GM23338 (cell line): ENCODE measurements at regions not wholly inside any gene's neighbourhood (a gene's known extent, or its start where the extent isn't known, plus 50 kb on each side); places are given as distances from the start of the nearest gene placed in this dataset.

Source experiments
- ATAC-seq: fragments of 200-7000 bp; cut with Tn5 transposase; 3 replicates; pipeline ENCODE4 v1.9.1; 2020
- DNase-seq: peaks from one replicate; pipeline ENCODE4 v3.0.0-alpha.2; 2015; ENCODE audit warnings: low spot score
- H2AFZ ChIP-seq: fragments of 200-600 bp; sonication (generic); 2 replicates; pipeline ENCODE4 v1.8.0; 2016; ENCODE audit warnings: antibody characterized with exemption, mild to moderate bottlenecking, moderate library complexity
- H3F3A ChIP-seq: fragments of 200-600 bp; sonication (generic); replicated peaks from 2 replicates; pipeline ENCODE4 v1.8.0; 2017; ENCODE audit warnings: antibody characterized with exemption, mixed run types, low read depth
- H3K27ac ChIP-seq: fragments of 200-600 bp; sonication (generic); 2 replicates; pipeline ENCODE4 v1.6.1; 2016; ENCODE audit warnings: low read depth
- H3K27me3 ChIP-seq: fragments of 200-600 bp; sonication (generic); 2 replicates; pipeline ENCODE4 v1.8.0; 2016; ENCODE audit warnings: mild to moderate bottlenecking, mixed run types, moderate library complexity; ENCODE audit not compliant: insufficient read depth
- H3K36me3 ChIP-seq: fragments of 200-600 bp; sonication (generic); 2 replicates; pipeline ENCODE4 v1.8.0; 2016; ENCODE audit warnings: mild to moderate bottlenecking; ENCODE audit not compliant: insufficient read depth
- H3K4me1 ChIP-seq: fragments of 200-600 bp; sonication (generic); 2 replicates; pipeline ENCODE4 v1.8.0; 2016; ENCODE audit warnings: mild to moderate bottlenecking, moderate library complexity; ENCODE audit not compliant: insufficient read depth
- H3K4me2 ChIP-seq: fragments of 200-600 bp; sonication (generic); 2 replicates; pipeline ENCODE4 v1.7.1; 2017; ENCODE audit warnings: mixed run types
- H3K4me3 ChIP-seq: fragments of 200-600 bp; sonication (generic); 2 replicates; pipeline ENCODE4 v1.6.1; 2016; ENCODE audit warnings: mixed run types
- H3K79me2 ChIP-seq: fragments of 200-600 bp; sonication (generic); replicated peaks from 2 replicates; pipeline ENCODE4 v1.8.0; 2017; ENCODE audit warnings: mild to moderate bottlenecking; ENCODE audit not compliant: insufficient read depth
- H3K9me2 ChIP-seq: fragments of 200-600 bp; sonication (generic); 2 replicates; pipeline ENCODE4 v1.8.0; 2017; ENCODE audit not compliant: insufficient read depth
- H4K20me1 ChIP-seq: fragments of 200-600 bp; sonication (generic); replicated peaks from 2 replicates; pipeline ENCODE4 v1.8.0; 2017; ENCODE audit warnings: mild to moderate bottlenecking; ENCODE audit not compliant: insufficient read depth
- H3K27ac Mint-ChIP-seq: 2 replicates; pipeline ENCODE4 v1.8.0; 2020; ENCODE audit warnings: inconsistent platforms, mild to moderate bottlenecking, moderate library complexity, mixed read lengths
- H3K27me3 Mint-ChIP-seq: 3 replicates; pipeline ENCODE4 v1.8.0; 2022; ENCODE audit warnings: low read depth, mild to moderate bottlenecking, moderate library complexity, mixed read lengths, inconsistent platforms; ENCODE audit not compliant: insufficient read depth, poor library complexity
- H3K36me3 Mint-ChIP-seq: 3 replicates; pipeline ENCODE4 v1.8.0; 2021; ENCODE audit warnings: low read depth, mild to moderate bottlenecking, inconsistent platforms, moderate library complexity, mixed read lengths
- H3K4me1 Mint-ChIP-seq: 3 replicates; pipeline ENCODE4 v1.8.0; 2020; ENCODE audit warnings: mild to moderate bottlenecking, inconsistent platforms, mixed read lengths
- H3K4me3 Mint-ChIP-seq: 3 replicates; pipeline ENCODE4 v1.8.0; 2021; ENCODE audit warnings: moderate library complexity, mild to moderate bottlenecking, inconsistent platforms, mixed read lengths
- H3K9me3 Mint-ChIP-seq: 3 replicates; pipeline ENCODE4 v1.8.0; 2020; ENCODE audit warnings: moderate library complexity, mild to moderate bottlenecking, inconsistent platforms, mixed read lengths
- CTCF ChIP-seq, 2 experiments: fragments of 200-600 bp in 1 of 2; sonication (generic) in 1 of 2; conservative IDR thresholded peaks; 2 replicates each; pipeline versions ENCODE4 v1.5.1 to v1.6.1; 2016 to 2017; ENCODE audit warnings: antibody characterized with exemption in 2 of 2, low read depth in 2 of 2, mild to moderate bottlenecking in 2 of 2, moderate library complexity in 1 of 2
- EZH2 ChIP-seq: fragments of 200-600 bp; sonication (generic); IDR thresholded peaks from one replicate; pipeline ENCODE4 v1.8.0; 2017; ENCODE audit warnings: antibody characterized with exemption, mild to moderate bottlenecking, low read depth; ENCODE audit not compliant: unreplicated experiment
- EZH2phosphoT487 ChIP-seq: fragments of 200-600 bp; sonication (generic); IDR thresholded peaks from one replicate; pipeline ENCODE4 v1.8.1; 2018; ENCODE audit warnings: antibody characterized with exemption; ENCODE audit not compliant: unreplicated experiment
- NANOG ChIP-seq: IDR thresholded peaks from 2 replicates; pipeline ENCODE4 v1.6.1; 2016; ENCODE audit warnings: antibody characterized with exemption, borderline replicate concordance
- POLR2AphosphoS5 ChIP-seq: IDR thresholded peaks from 2 replicates; pipeline ENCODE4 v1.6.1; 2016; ENCODE audit warnings: antibody characterized with exemption, low read depth
- STAT1 ChIP-seq: IDR thresholded peaks from one replicate; pipeline ENCODE4 v1.6.1; 2016; ENCODE audit warnings: antibody characterized with exemption; ENCODE audit not compliant: unreplicated experiment
- ZNF114 ChIP-seq: fragments of 250-450 bp; sonication (Bioruptor Pico); IDR thresholded peaks from 2 replicates; pipeline ENCODE4 v1.5.0; 2020; ENCODE audit warnings: mild to moderate bottlenecking, moderate library complexity
- ZNF331 ChIP-seq: fragments of 250-450 bp; sonication (Bioruptor Pico); IDR thresholded peaks from 2 replicates; pipeline ENCODE4 v1.5.0; 2020; ENCODE audit warnings: low read depth, mild to moderate bottlenecking, moderate library complexity
- ZNF462 ChIP-seq: fragments of 250-450 bp; sonication (Bioruptor Pico); IDR thresholded peaks from 2 replicates; pipeline ENCODE4 v1.5.0; 2020; ENCODE audit warnings: mild to moderate bottlenecking, moderate library complexity
- TF ChIP-seq, protein P1 (sequence below): IDR thresholded peaks from 2 replicates; pipeline ENCODE4 v1.6.1; 2016; ENCODE audit warnings: antibody characterized with exemption
- TF ChIP-seq, protein P2 (sequence below): IDR thresholded peaks from one replicate; pipeline ENCODE4 v1.6.1; 2018; ENCODE audit warnings: antibody characterized with exemption; ENCODE audit not compliant: unreplicated experiment

GRCh38 chr12:124624823-124625222 lies 57.4 kb upstream of the NCOR2 start:
- Histone ChIP-seq H3K4me3 (no peak overlapping the region), H4K20me1 (no peaks in the 10 kb centered on the region), H2AFZ (no peak overlapping the region), H3K9me2 (no peaks in the 10 kb centered on the region), H3F3A (no peaks in the 10 kb centered on the region), H3K36me3 (no peaks in the 10 kb centered on the region), H3K4me1 (no peaks in the 10 kb centered on the region), H3K27ac (no peak overlapping the region), H3K79me2 (no peaks in the 10 kb centered on the region), H3K27me3 (no peaks in the 10 kb centered on the region), H3K4me2 (no peak overlapping the region)
- H3K27ac Mint-ChIP-seq: no peak overlapping the region
- peaks cover 2% of the 10 kb centered on the region; the same call in 1 of the 3 replicates for H3K9me3 Mint-ChIP-seq
- no peak overlapping the region for H3K4me3 Mint-ChIP-seq
- H3K36me3 Mint-ChIP-seq: no peaks in the 10 kb centered on the region; the same call in 2 of the 3 replicates
- TF ChIP-seq, protein P1, sequence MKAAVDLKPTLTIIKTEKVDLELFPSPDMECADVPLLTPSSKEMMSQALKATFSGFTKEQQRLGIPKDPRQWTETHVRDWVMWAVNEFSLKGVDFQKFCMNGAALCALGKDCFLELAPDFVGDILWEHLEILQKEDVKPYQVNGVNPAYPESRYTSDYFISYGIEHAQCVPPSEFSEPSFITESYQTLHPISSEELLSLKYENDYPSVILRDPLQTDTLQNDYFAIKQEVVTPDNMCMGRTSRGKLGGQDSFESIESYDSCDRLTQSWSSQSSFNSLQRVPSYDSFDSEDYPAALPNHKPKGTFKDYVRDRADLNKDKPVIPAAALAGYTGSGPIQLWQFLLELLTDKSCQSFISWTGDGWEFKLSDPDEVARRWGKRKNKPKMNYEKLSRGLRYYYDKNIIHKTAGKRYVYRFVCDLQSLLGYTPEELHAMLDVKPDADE: no peak
- TF ChIP-seq, protein P2, sequence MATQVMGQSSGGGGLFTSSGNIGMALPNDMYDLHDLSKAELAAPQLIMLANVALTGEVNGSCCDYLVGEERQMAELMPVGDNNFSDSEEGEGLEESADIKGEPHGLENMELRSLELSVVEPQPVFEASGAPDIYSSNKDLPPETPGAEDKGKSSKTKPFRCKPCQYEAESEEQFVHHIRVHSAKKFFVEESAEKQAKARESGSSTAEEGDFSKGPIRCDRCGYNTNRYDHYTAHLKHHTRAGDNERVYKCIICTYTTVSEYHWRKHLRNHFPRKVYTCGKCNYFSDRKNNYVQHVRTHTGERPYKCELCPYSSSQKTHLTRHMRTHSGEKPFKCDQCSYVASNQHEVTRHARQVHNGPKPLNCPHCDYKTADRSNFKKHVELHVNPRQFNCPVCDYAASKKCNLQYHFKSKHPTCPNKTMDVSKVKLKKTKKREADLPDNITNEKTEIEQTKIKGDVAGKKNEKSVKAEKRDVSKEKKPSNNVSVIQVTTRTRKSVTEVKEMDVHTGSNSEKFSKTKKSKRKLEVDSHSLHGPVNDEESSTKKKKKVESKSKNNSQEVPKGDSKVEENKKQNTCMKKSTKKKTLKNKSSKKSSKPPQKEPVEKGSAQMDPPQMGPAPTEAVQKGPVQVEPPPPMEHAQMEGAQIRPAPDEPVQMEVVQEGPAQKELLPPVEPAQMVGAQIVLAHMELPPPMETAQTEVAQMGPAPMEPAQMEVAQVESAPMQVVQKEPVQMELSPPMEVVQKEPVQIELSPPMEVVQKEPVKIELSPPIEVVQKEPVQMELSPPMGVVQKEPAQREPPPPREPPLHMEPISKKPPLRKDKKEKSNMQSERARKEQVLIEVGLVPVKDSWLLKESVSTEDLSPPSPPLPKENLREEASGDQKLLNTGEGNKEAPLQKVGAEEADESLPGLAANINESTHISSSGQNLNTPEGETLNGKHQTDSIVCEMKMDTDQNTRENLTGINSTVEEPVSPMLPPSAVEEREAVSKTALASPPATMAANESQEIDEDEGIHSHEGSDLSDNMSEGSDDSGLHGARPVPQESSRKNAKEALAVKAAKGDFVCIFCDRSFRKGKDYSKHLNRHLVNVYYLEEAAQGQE: no peak
- TF ChIP-seq NANOG (no peak), EZH2 (no peak), STAT1 (no peak), POLR2AphosphoS5 (no peak), EZH2phosphoT487 (no peak), ZNF331 (CRISPR knock-in tag) (no peak), ZNF114 (CRISPR knock-in tag) (no peak), CTCF (conservative IDR thresholded peaks at IDR 0.05; ENCODE audit: low read depth in 2 of 2) (no peak), ZNF462 (CRISPR knock-in tag) (no peak)
- H3K4me1 Mint-ChIP-seq: peaks cover 13% of the 10 kb centered on the region
- DNase-seq (no peak), ATAC-seq (no peak)
- H3K27me3 Mint-ChIP-seq: peaks cover 14% of the 10 kb centered on the region
